NCI-H748 treated with DMSO at 0.1 percent for 48 hours (cell line): ENCODE measurements at regions not wholly inside any gene's neighbourhood (a gene's known extent, or its start where the extent isn't known, plus 50 kb on each side); places are given as distances from the start of the nearest gene placed in this dataset.
"Not testable (repeated sequence)": the region's sequence is repeated elsewhere in the genome, so short reads cannot be mapped to it uniquely, and the experiment has no call there.

ENCODE experiments used
- DNase-seq: peaks from one replicate; lab custom pipeline; 2025; lab: John Stamatoyannopoulos, UW

DNA sequence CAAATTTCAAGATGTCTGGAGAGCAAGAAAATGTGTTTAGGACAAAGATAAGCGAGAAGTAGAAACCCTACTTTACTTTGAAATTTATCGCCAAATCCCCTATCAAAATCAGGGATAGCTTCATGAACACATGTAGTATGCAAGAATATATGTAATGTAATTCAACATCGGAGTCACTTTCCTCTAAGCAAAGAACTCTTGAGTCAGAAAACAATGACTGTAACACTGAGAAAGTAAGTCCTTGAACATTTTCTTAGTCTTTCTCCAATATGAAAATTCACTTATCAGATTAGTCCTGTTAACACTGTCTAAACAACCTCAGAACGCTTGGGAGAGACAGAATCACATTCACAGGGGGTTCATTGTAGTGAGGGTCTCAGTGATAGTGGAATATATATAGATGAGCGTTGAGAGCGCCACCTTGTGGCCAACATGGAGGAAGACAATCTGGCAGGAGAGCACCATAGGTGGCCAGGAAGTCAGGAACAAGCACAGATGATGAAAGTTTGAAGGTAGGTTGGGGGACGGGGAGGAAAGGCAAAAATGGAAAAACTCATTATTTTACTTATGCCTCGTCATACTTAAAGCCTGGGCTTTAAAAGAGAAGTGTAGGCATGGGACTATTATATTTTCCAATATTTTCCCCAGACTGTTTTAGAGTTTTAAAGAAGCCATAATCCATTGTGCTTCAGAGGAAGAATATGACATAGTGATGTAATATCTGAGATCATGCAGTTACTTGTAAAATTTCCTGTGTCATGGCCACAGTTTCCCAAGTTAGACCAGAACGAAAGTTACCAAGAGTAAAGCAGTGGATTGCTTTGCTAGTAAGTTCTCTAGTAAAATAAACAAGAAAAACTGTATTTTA, 115.5 kb upstream of the GNAI1 start:
- DNase-seq, result peak; percentile 62

DNA sequence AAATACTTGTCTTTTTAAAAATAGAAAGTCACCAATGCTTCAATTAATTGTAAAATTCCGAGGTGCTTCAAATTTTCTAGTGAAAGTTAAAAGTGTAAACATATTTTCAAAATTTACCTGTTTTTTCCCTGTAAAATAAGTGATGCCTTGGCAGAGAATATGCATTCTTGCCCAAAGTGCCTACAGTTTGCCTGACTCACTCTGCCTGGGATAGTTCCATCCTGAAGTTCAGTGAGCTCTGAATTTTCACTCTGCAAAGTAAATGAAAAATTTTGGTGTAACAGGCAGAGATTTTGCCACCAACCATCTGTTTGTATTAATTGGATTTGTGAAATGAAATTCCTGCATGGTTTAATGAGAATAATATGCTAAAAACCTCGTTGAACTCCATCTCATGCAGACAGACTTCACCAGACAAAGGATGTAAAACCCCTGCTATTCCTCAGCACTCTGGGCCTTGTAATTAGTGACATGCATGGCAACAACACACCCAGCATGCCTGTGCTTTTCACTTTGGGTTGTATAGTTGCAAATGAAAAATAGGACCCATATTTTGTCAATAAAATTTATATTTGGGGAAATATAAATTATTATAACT, 117.4 kb upstream of the GNAI1 start:
- no peak for DNase-seq

DNA sequence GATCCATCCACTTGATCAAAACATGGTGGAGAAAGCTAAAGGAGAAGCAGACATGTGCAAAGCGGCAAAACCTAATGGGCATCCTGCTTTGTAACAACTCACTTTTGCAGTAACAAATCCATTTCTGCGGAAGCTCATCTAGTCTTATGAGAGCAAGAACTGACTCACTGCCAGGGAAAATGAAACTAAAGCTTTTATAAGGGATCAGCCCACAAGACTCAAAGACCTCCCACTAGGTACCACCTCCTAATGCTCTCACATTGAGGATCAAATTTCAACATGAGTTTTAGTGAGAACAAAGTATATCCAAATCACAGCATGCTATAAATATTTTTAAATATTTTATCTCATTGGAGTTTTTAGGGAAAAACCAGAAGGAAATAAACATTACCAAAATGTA, 120.1 kb upstream of the GNAI1 start:
- DNase-seq, result peak; percentile 23

DNA sequence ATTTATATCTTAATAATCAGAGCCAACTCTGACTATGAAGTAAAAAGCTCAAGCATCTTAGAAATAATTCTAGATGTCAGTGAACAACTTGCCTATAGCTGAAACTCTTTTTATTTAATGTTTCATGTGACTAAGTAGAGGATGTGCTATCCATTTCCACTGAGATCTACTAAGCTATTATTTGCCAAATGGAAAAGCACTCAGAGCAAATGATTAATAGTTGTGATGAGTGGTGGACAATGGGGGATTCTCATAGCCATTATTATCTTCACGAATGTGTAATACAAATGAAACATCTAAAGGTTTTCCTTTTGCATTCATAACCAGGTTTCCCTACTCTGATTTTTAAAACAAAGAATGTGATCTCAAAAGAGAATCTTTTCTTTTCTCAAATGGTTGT, 126.6 kb upstream of the GNAI1 start:
- no peak for DNase-seq

DNA sequence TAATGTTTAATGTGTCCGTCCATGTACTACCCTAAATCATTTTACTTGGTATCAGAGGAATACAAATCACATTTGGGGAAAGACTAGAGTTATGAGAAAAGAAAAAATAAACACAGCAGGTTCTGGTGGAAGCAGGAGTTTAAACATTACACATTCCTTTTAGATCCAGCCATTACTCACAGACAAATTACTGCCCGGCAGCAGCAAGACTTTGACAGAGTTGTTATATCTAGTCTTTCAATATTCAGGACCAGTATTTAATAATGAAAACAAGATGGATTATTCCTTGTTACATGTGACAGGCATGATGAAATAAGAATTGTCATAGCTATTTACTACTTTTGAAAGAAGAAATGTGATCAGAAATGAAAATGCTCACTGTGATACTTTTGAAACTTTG, 131.8 kb upstream of the GNAI1 start:
- DNase-seq, result no peak

DNA sequence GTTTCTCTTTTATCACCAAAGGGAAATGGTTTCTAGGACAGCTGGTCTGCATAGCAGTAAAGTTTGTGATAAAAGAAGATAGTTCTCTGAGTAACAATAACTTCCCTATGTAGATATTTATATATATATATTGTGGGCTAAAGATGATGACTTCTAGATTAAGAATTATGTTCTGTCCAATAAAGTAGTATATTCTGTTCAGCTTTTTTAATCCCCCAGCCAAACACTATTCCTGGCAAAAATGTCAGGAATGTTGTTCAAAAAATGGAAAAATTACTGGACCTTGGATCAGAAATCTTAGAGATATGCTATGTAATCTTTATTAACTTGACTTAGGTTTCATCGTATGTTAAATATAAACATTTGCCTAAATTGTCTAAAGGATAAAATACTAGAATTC, 136.3 kb upstream of the GNAI1 start:
- DNase-seq, result no peak

DNA sequence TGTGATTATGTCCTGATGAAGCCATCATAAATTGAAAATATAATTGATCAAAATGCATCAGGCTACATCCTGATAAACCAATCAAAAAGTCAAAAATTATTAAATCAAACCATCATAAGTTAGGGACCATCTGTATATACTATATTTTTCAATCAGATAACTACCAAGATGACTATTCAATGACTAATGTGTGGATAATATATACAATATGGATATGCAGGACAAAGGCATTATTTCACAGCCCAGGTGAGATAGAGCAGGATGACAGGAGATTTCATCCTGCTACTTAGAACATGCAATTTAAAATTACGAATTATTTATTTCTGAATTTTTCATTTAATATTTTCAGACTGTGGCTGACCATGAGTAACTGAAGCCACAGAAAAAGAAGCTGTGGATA, 137.3 kb upstream of the GNAI1 start:
- no peak for DNase-seq

DNA sequence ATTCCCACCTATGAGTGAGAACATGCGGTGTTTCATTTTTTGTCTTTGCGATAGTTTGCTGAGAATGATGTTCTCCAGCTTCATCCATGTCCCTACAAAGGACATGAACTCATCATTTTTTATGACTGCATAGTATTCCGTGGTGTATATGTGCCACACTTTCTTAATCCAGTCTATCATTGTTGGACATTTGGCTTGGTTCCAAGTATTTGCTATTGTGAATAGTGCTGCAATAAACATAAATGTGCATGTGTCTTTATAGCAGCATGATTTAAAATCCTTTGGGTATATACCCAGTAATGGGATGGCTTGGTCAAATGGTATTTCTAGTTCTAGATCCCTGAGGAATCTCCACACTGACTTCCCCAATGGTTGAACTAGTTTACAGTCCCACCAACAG, 138.9 kb upstream of the GNAI1 start:
- not testable (repeated sequence) for DNase-seq

DNA sequence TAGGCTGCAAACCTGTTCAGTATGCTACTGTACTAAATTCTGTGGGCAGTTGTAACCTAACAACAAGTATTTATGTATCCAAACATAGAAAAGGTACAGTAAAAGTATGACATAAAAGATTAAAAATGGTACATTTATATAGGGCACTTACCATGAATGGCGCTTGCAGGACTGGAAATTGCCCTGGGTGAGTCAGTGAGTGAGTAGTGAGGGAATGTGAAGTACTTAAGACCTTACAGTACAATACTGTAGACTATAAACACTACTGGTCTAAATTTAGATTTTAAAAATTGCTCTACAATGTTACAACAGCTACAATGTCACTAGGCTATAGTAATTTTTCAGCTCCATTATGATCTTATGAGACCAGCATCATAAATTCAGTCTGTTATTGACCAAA, 146.0 kb upstream of the GNAI1 start:
- no peak for DNase-seq

DNA sequence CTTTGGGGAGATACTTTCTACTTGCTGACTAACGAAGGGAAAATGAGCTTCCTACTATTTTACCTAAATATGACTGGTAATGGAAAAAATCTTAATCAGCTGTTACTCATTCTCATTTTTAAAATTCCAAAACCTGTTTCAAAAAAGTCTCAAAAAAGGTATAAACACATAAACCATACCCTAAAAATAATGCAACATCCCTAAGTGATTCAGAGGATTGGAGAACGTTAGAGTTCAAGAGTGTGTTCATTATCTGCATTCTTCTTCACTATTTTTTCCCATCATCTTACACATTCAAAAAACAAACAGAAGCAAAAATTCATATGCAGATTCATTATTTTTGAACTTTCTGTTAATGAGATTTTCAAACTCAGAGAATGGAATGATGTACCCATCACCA, 150.4 kb upstream of the GNAI1 start:
- DNase-seq, result no peak

DNA sequence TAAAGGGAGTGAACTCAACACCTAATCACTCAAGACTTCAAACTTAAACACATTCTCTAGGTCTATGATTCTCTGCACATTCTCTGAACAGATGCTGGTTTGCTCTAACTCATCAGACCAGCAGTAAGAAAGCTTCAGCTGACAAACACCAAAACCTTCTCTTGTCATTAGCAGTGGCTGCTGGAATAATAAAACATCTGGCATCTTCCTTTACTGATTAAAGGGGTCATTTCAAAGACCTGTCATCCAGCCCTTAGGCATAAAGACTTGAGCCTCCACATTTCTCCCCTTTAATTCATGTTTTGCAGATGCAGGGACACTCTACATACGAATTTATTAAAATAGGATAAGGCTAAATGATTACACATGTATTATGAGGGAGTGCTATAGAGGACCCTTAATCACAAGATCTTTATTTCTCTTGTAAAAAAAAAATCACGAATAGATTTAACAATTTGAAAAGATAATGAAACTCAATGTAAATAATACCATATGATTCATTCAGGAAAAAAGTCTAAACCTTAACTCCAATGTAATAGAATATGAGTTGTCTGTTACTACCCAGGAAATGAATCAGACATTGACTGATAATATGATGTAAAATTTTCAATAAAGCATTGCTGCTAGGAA, 152.4 kb upstream of the GNAI1 start:
- DNase-seq, result no peak

DNA sequence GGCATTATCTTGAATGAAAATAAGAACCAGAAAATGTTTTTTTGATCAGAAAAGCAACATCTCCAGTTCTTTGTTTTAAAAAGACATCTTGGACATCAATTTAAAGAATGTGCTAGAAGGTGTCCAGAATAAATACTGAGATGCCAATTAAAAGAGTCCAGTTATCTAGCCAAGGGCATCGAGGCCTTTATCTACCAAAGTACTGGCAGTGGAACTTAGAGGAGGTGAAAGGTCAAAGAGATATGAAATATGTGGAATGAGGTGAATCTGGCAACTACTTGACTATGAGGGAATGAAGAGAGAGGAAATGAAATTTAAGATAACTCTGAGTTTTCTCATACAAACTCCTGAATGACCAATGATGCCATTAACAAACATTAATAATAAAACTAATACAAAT, 154.3 kb upstream of the GNAI1 start:
- DNase-seq, result no peak

DNA sequence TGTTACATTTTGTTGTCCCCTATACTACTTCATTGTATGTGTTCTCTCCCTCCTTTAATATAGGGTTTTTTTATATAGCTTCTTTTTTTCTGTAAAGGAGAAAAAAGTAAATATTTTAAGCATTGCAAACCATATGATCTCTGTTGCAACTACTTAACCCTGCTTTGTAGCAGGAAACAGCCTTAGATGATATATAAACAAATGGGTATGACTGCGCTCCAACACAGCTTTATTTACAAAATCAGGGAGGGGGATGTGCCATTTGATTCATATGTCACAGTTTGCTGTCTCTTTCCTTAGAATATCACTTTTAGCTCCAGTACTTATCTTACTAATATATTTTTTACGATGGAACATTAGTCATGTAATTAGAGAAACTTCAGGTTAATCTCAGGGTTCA, 155.2 kb upstream of the GNAI1 start:
- no peak for DNase-seq

DNA sequence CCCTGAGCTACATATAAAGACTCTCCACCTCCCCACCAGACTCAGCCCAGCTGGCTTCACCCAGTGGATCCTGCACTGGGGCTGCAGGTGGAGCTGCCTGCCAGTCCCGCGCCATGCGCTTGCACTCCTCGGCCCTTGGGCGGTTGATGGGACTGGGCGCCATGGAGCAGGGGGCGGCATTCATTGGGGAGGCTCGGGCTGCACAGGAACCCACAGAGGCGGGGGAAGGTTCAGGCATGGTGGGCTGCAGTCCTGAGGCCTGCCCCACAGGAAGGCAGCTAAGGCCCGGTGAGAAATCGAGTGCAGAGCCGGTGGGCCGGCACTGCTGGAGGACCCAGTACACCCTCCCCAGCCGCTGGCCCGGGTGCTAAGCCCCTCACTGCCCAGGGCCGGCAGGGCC, 157.2 kb upstream of the GNAI1 start:
- no peak for DNase-seq

DNA sequence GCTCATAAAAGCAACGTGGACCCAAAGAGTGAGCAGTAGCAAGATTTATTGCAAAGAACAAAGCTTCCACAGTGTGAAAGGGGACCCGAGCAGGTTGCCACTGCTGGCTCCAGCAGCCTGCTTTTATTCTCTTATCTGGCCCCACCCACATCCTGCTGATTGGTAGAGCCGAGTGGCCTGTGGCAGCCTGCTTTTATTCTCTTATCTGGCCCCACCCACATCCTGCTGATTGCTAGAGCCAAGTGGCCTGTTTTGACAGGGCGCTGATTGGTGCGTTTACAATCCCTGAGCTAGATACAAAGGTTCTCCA, 158.0 kb upstream of the GNAI1 start:
- not testable (repeated sequence) for DNase-seq

DNA sequence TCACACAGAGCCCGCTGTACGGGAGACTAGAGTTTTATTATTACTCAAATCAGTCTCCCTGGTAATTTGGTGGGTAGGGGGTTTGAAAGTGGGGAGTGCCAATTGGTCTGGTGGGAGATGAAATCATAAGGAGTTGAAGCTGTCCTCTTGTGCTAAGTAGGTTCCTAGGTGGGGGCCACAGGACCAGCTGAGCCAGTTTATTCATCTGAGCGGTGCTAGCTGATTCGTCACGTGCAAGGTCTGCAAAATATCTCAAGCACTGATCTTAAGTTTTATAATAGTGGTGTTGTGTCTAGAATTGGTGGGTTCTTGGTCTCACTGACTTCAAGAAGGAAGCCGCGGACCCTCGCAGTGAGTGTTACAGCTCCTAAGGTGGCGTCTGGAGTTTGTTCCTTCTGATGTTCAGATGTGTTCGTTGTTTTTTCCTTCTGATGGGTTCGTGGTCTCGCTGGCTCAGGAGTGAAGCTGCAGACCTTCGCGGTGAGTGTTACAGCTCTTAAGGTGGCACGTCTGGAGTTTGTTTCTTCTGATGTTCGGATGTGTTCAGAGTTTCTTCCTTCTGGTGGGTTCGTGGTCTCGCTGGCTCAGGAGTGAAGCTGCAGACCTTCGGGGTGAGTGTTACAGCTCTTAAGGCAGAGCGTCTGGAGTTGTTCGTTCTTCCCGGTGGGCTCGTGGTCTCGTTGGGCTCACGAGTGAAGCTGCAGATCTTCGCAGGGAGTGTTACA, 158.5 kb upstream of the GNAI1 start:
- not testable (repeated sequence) for DNase-seq

DNA sequence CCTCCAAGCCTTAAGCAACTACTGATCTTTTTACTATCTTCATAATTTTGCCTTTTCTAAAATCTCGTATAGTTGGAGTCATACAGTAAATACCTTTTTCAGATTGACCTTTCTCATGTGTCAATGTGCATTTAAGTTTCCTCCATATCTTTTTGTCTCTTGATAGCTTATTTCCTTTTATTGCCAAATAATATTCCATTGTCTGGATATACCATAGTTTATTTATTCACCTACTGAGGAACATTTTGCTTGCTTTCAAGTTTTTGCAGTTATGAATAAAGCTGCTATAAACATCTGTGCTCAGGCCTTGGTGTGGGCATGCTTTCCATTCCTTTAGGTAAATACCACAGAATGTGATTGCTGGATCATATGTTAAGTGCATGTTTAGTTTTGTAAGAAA, 161.2 kb upstream of the GNAI1 start:
- DNase-seq, result no peak

DNA sequence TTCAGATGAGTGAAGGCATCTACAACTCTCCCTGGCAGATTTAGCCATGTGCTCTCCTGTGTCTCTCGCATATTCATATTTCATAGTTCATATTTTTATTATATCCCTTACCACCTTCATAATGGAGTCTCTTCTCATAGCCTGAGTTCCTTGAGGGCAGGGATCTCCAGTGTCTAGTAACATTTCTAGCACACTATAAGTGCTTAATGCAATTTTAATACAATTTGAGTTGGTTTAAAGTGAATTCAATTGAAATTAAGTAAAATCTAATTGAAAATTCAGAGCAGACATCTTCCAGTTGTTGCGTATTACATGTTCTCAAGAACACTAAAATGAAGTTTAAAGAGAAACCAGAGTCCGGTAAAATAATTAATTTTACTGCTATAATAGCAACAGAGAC, 163.6 kb upstream of the GNAI1 start:
- no peak for DNase-seq

DNA sequence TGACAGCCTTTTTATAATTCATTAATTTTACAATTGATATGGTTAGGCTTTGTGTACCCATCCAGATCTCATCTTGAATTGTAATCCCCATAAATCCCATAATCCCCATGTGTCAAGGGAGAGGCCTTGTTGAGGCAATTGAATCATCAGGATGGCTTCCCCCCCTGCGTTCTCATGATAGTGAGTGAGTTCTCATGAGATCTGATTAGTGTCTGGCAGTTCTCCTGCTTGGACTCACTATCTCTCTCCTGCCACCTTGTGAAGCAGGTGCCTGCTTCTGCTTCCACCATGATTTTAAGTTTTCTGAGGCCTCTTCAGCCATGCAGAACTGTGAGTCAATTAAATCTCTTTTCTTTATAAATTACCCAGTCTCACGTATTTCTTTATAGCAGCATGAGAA, 165.7 kb upstream of the GNAI1 start:
- DNase-seq, result no peak

DNA sequence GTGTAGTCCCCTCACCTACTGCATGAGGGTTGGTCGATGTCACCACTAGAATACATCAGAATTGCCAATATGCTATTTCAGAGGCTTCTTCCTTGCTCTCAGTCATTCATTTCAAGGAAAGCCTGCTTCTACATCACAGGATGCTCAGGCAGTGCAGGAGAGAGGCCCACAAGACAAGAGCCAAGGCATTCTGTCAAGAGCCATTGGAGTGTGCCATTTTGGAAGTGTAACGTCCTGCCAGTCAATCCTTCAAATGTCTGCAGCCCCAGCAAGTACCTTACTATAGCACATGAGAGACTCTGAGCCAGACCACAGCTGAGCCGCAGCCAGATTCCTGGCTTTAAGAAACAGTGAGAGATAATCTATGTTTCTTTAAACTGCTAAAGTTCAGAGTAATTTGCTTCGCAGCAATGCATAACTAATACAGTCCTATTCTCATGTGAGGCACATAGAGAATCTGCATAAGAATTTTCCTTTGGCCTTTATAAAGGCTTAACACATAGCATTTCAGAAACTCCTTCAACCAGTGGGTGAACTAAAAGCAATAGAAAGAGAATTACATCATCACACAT, 166.5 kb upstream of the GNAI1 start:
- DNase-seq, result no peak

DNA sequence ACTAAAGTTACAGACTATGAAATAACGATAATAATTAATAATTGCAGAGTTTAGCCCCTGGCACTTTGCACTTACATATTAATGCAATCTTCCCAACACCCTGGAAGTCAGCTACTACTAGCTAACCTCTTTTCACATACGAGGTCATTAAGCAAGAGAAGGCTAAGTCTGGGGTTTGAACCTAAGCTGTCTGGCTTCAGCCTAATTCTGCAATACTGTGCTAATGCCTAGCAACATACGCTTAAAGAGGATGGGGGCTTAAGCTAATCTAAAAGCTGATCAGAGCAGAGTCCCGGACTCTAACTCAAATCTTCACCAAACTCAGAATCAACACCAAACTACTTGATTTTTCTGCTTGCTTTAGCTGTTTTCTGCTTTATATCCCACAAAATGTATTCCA, 168.7 kb upstream of the GNAI1 start:
- DNase-seq, result no peak

DNA sequence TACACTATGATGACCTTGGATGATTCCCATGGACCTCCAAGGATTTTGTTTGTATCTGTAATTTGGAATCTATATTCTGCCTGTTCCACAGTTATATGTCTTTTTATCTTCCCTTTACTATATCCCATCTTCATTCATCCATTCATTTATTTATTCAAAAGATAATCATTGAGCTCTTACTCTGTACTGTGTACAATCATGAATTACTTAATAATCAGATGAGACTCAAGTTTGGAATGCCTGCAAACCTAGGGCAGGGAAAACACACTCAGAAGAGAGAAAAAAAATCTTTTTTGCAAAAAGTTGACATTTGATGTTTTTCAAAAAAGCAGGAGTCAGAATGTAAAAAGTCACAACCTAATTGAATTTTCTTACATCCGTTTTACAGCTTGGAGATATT, 170.2 kb upstream of the GNAI1 start:
- DNase-seq, result no peak

DNA sequence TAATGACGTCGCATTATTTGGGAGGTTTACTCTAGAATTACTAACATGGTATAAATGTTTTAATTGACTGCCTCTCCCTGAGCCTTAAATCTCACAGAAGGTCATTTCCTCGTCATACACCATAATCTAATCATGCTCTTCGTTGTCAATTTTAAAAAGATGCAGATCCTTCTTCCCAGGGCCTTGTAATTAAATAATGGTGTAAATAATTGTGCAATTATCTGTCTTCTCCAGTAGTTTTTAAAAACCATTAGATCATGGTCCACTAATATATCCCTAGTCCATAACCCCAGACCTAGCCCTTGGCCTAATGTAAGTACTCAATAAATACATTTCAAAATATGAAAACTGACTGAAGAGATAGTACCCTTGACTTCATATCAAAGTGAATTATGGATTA, 181.5 kb upstream of the GNAI1 start:
- DNase-seq, result no peak
